Esophagus muscularis mucosa (tissue), 4 donors: ENCODE measurements at regions not wholly inside any gene's neighbourhood (a gene's known extent, or its start where the extent isn't known, plus 50 kb on each side); places are given as distances from the start of the nearest gene placed in this dataset.

Source experiments
- DNase-seq: peaks from one replicate; pipeline ENCODE4 v3.0.0-alpha.2; 2017; ENCODE audit errors: extremely low spot score
- H3K27ac ChIP-seq, 4 donors: fragments of 200-600 bp; sonication (generic); replicated peaks in 1 of 4; 1 replicate in 3 of 4; 2 replicates in 1 of 4; pipeline ENCODE4 v1.5.1; 2016 to 2019; ENCODE audit warnings: mild to moderate bottlenecking in 1 of 4
- H3K27me3 ChIP-seq, 4 donors: fragments of 200-600 bp; sonication (generic); one replicate each; pipeline versions ENCODE4 v1.5.1 to v1.6.0; 2016 to 2019
- H3K36me3 ChIP-seq, 4 donors: fragments of 200-600 bp; sonication (generic); one replicate each; pipeline ENCODE4 v1.5.1; 2016 to 2019
- H3K4me1 ChIP-seq, 4 donors: fragments of 200-600 bp; sonication (generic); one replicate each; pipeline ENCODE4 v1.5.1; 2016 to 2019
- H3K4me3 ChIP-seq, 4 donors: fragments of 200-600 bp; sonication (generic); 1 replicate in 2 of 4; 2 replicates in 2 of 4; pipeline ENCODE4 v1.5.1; 2016 to 2019; ENCODE audit warnings: mild to moderate bottlenecking in 4 of 4, moderate library complexity in 1 of 4
- H3K9me3 ChIP-seq, 4 donors: fragments of 200-600 bp; sonication (generic); 1 replicate in 3 of 4; 2 replicates in 1 of 4; pipeline ENCODE4 v1.5.1; 2016 to 2019
- CTCF ChIP-seq, 3 experiments: fragments of 200-600 bp in 2 of 3; fragments of 450-650 bp in 1 of 3; sonication (generic) in 2 of 3; IDR thresholded peaks; one replicate each; pipeline ENCODE4 v1.5.1; 2017 to 2019; ENCODE audit warnings: antibody characterized with exemption in 3 of 3, mild to moderate bottlenecking in 2 of 3, moderate library complexity in 1 of 3
- EP300 ChIP-seq: sonication (generic); formaldehyde crosslinking; IDR thresholded peaks from one replicate; pipeline ENCODE4 v1.6.1; 2017; ENCODE audit warnings: antibody characterized with exemption
- POLR2A ChIP-seq: fragments of 450-650 bp; IDR thresholded peaks from one replicate; pipeline ENCODE4 v1.6.1; 2017; ENCODE audit warnings: antibody characterized with exemption, moderate library complexity, mild to moderate bottlenecking, low read depth
- POLR2AphosphoS5 ChIP-seq, 2 donors: sonication (generic); formaldehyde crosslinking; IDR thresholded peaks; one replicate each; pipeline ENCODE4 v1.6.1; 2017; ENCODE audit warnings: antibody characterized with exemption in 2 of 2
- WGBS: methylation state at CpG from one replicate; pipeline ENCODE4 v1.1.5; 2018; 5-methylcytosine and 5-hydroxymethylcytosine counted together
- intact Hi-C: fragments of 100-400 bp; cut with DNase I; formaldehyde crosslinking; loops from one replicate; pipeline ENCODE4 v1.15.1; 2023
- small RNA-seq, 3 donors: library from RNA; depleted of rRNA; stranded (forward); fragments of <200 nt; gene quantifications; one replicate each; pipeline ENCODE3, GENCODE V24; 2016

GRCh38 chr1:57475366-57475765 is 51.5 kb upstream of the DAB1 start:
- Histone ChIP-seq H3K4me3 (no peak overlapping the region), H3K36me3 (no peaks in the 10 kb centered on the region), H3K27ac (no peak overlapping the region), H3K27me3 (no peaks in the 10 kb centered on the region), H3K4me1 (no peaks in the 10 kb centered on the region), H3K9me3 (no peaks in the 10 kb centered on the region)
- intact Hi-C loops: no loop called here
- no peak for DNase-seq
- TF ChIP-seq CTCF (IDR thresholded peaks at IDR 0.05): no peak
- no peak for TF ChIP-seq EP300
- WGBS: 91% methylated on average over 5 of the region's 5 CpGs

- no peak for TF ChIP-seq POLR2AphosphoS5 (IDR thresholded peaks at IDR 0.05)
- TF ChIP-seq CTCF (IDR thresholded peaks at IDR 0.05): no peak
- no peak for TF ChIP-seq POLR2A
- TF ChIP-seq EP300: no peak
- no peak for DNase-seq
- Histone ChIP-seq H3K36me3 (no peaks in the 10 kb centered on the region), H3K4me3 (no peak overlapping the region), H3K9me3 (no peaks in the 10 kb centered on the region), H3K27me3 (no peaks in the 10 kb centered on the region), H3K27ac (no peak overlapping the region), H3K4me1 (no peaks in the 10 kb centered on the region)
- intact Hi-C loops: no loop called here
- 80% methylated on average over 4 of the region's 4 CpGs for WGBS
Measured at GRCh38 chr1:57474137-57474750, 50.4 kb upstream of the DAB1 start.

Small RNAs in the stretch of these regions (small RNA-seq; reads per million reads assigned to genes)
- 0 reads per million in 3 donors for gene AL445193.1
